G401 (cell line): ENCODE measurements at regions not wholly inside any gene's neighbourhood (a gene's known extent, or its start where the extent isn't known, plus 50 kb on each side); places are given as distances from the start of the nearest gene placed in this dataset.
"Not testable (repeated sequence)": the region's sequence is repeated elsewhere in the genome, so short reads cannot be mapped to it uniquely, and the experiment has no call there.

Source experiments
- DNase-seq: peaks from one replicate; pipeline ENCODE4 v3.0.0-alpha.2; 2015; ENCODE audit warnings: low spot score
- in situ Hi-C: cut with HindIII; loops from 2 replicates; pipeline ENCODE4 v1.10.0; 2016; ENCODE audit warnings: low sequenced_read_pairs, mixed read lengths

GRCh38 chr9:108411632-108412031 lies 444.2 kb downstream of the ACTL7B start:
- in situ Hi-C loops, result no loop called here
- DNase-seq, result no peak

GRCh38 chr9:108410161-108410560 lies 445.6 kb downstream of the ACTL7B start:
- DNase-seq, result no peak
- in situ Hi-C loops, result no loop called here

- DNase-seq, result no peak
- in situ Hi-C loops, result no loop called here
Measured at GRCh38 chr9:108400297-108400696, 455.5 kb downstream of the ACTL7B start.

GRCh38 chr9:108399851-108400250 lies 455.9 kb downstream of the ACTL7B start:
- DNase-seq, result no peak
- in situ Hi-C loops, result no loop called here

GRCh38 chr9:108397286-108397685 lies 458.5 kb downstream of the ACTL7B start:
- no peak for DNase-seq
- in situ Hi-C loops, result no loop called here

GRCh38 chr9:108396611-108397010 lies 459.2 kb downstream of the ACTL7B start:
- no peak for DNase-seq
- in situ Hi-C loops, result no loop called here

- DNase-seq, result no peak
- in situ Hi-C loops, result no loop called here
Measured at GRCh38 chr9:108396193-108396592, 459.6 kb downstream of the ACTL7B start.

- in situ Hi-C loops, result no loop called here
- no peak for DNase-seq
Measured at GRCh38 chr9:108395421-108395820, 460.4 kb downstream of the ACTL7B start.

- in situ Hi-C loops, result no loop called here
- DNase-seq, result no peak
Measured at GRCh38 chr9:108394726-108395125, 461.1 kb downstream of the ACTL7B start.

- in situ Hi-C loops, DNase-seq: not testable (repeated sequence)
Measured at GRCh38 chr9:108393481-108394001, 462.2 kb downstream of the ACTL7B start.

GRCh38 chr9:108392877-108393276 lies 462.9 kb downstream of the ACTL7B start:
- no peak for DNase-seq
- in situ Hi-C loops, result no loop called here

- in situ Hi-C loops, result no loop called here
Measured at GRCh38 chr9:108389056-108389455, 466.7 kb downstream of the ACTL7B start.

GRCh38 chr9:108386859-108387384 lies 468.9 kb downstream of the ACTL7B start:
- DNase-seq, result no peak
- in situ Hi-C loops, result no loop called here

More at GRCh38 chr9:108389056-108389455, 466.7 kb downstream of the ACTL7B start:
- no peak for DNase-seq

- no peak for DNase-seq
- in situ Hi-C loops, result no loop called here
Measured at GRCh38 chr9:108386032-108386431, 469.8 kb downstream of the ACTL7B start.

- in situ Hi-C loops, result no loop called here
- no peak for DNase-seq
Measured at GRCh38 chr9:108383796-108384195, 472.0 kb downstream of the ACTL7B start.

GRCh38 chr9:108382310-108382709 lies 473.5 kb downstream of the ACTL7B start:
- in situ Hi-C loops, result no loop called here
- peak; percentile 40 for DNase-seq

- no peak for DNase-seq
- in situ Hi-C loops, result no loop called here
Measured at GRCh38 chr9:108377881-108378280, 477.9 kb downstream of the ACTL7B start.

- no peak for DNase-seq
- in situ Hi-C loops, result no loop called here
Measured at GRCh38 chr9:108377382-108377781, 478.4 kb downstream of the ACTL7B start.

GRCh38 chr9:108376140-108376539 lies 479.6 kb downstream of the ACTL7B start:
- no peak for DNase-seq
- in situ Hi-C loops, result no loop called here

GRCh38 chr9:108374626-108375025 lies 481.2 kb downstream of the ACTL7B start:
- no peak for DNase-seq
- in situ Hi-C loops, result no loop called here

- in situ Hi-C loops, result no loop called here
- DNase-seq, result no peak
Measured at GRCh38 chr9:108367188-108367587, 488.6 kb downstream of the ACTL7B start.
